NCI-H1048 (cell line): ENCODE measurements at regions not wholly inside any gene's neighbourhood (a gene's known extent, or its start where the extent isn't known, plus 50 kb on each side); places are given as distances from the start of the nearest gene placed in this dataset.
A peak's percentile ranks its signal among the peaks of the same experiment; 100 is the strongest.

Experiments
- DNase-seq: peaks from one replicate; lab custom pipeline; 2025; lab: John Stamatoyannopoulos, UW

GRCh38 chr13:102993348-102993747 lies 72.9 kb downstream of the SLC10A2 start:
- no peak for DNase-seq

GRCh38 chr13:102984210-102984609 lies 82.0 kb downstream of the SLC10A2 start:
- no peak for DNase-seq

GRCh38 chr13:102983496-102983895 lies 82.7 kb downstream of the SLC10A2 start:
- no peak for DNase-seq

GRCh38 chr13:102980331-102980982 lies 85.8 kb downstream of the SLC10A2 start:
- DNase-seq: no peak

- no peak for DNase-seq
These were observed 88.0 kb downstream of the SLC10A2 start for GRCh38 chr13:102978168-102978567.

GRCh38 chr13:102977471-102977870 lies 88.7 kb downstream of the SLC10A2 start:
- DNase-seq: no peak

- peak; percentile 60 for DNase-seq
These were observed 91.7 kb downstream of the SLC10A2 start for GRCh38 chr13:102974317-102975087.

- no peak for DNase-seq
These were observed 94.0 kb downstream of the SLC10A2 start for GRCh38 chr13:102972191-102972590.

GRCh38 chr13:102970542-102970941 lies 95.7 kb downstream of the SLC10A2 start:
- DNase-seq: no peak

- peak; percentile 21 for DNase-seq
These were observed 97.5 kb downstream of the SLC10A2 start for GRCh38 chr13:102968572-102969228.

- DNase-seq: no peak
These were observed 100.4 kb downstream of the SLC10A2 start for GRCh38 chr13:102965802-102966201.

GRCh38 chr13:102962430-102962829 lies 103.8 kb downstream of the SLC10A2 start:
- no peak for DNase-seq

GRCh38 chr13:102960959-102961358 lies 105.3 kb downstream of the SLC10A2 start:
- no peak for DNase-seq

GRCh38 chr13:102956449-102956848 lies 109.8 kb downstream of the SLC10A2 start:
- no peak for DNase-seq

GRCh38 chr13:102954350-102954749 lies 108.5 kb downstream of the ERCC5 start:
- no peak for DNase-seq

- DNase-seq: no peak
These were observed 106.0 kb downstream of the ERCC5 start for GRCh38 chr13:102951808-102952207.

GRCh38 chr13:102947745-102948405 lies 102.0 kb downstream of the ERCC5 start:
- peak; percentile 92 for DNase-seq

- DNase-seq: no peak
These were observed 100.1 kb downstream of the ERCC5 start for GRCh38 chr13:102945886-102946285.

GRCh38 chr13:102945324-102945815 lies 99.5 kb downstream of the ERCC5 start:
- no peak for DNase-seq

- DNase-seq: no peak
These were observed 99.0 kb downstream of the ERCC5 start for GRCh38 chr13:102944821-102945220.

GRCh38 chr13:102940770-102941169 lies 94.9 kb downstream of the ERCC5 start:
- DNase-seq: no peak

GRCh38 chr13:102940143-102940542 lies 94.3 kb downstream of the ERCC5 start:
- no peak for DNase-seq
